Ureter (tissue), 1 donor: ENCODE measurements at regions not wholly inside any gene's neighbourhood (a gene's known extent, or its start where the extent isn't known, plus 50 kb on each side); places are given as distances from the start of the nearest gene placed in this dataset.

Experiments
- DNase-seq: peaks from one replicate; pipeline ENCODE4 v3.0.0-alpha.2; 2020; ENCODE audit warnings: low spot score
- donor health status: DM: yes; HTN: yes; CAD: no.

- DNase-seq = peak; percentile 14
Measured at GRCh38 chr3:194989241-194989640, 281.7 kb downstream of the XXYLT1 start.

- peak; percentile 18 for DNase-seq
Measured at GRCh38 chr3:194990454-194991337, 280.3 kb downstream of the XXYLT1 start.

GRCh38 chr3:194991338-194991654 is 279.7 kb downstream of the XXYLT1 start:
- DNase-seq = no peak

- no peak for DNase-seq
Measured at GRCh38 chr3:194993896-194994295, 277.1 kb downstream of the XXYLT1 start.

GRCh38 chr3:194994551-194994981 is 276.4 kb downstream of the XXYLT1 start:
- peak; percentile 9 for DNase-seq

- DNase-seq = peak; percentile 22
Measured at GRCh38 chr3:194995334-194995733, 275.6 kb downstream of the XXYLT1 start.

GRCh38 chr3:194995922-194996321 is 275.0 kb downstream of the XXYLT1 start:
- no peak for DNase-seq

- peak; percentile 17 for DNase-seq
Measured at GRCh38 chr3:194996746-194997145, 274.2 kb downstream of the XXYLT1 start.

- peak; percentile 13 for DNase-seq
Measured at GRCh38 chr3:194998417-194998816, 272.5 kb downstream of the XXYLT1 start.

- DNase-seq = peak; percentile 13
Measured at GRCh38 chr3:194998948-194999347, 272.0 kb downstream of the XXYLT1 start.

- DNase-seq = peak; percentile 14
Measured at GRCh38 chr3:194999491-194999890, 271.5 kb downstream of the XXYLT1 start.

- DNase-seq = peak; percentile 20
Measured at GRCh38 chr3:195001261-195001660, 269.7 kb downstream of the XXYLT1 start.

GRCh38 chr3:195001961-195002861 is 268.7 kb downstream of the XXYLT1 start:
- DNase-seq = peak; percentile 81

GRCh38 chr3:195003006-195003892 is 267.7 kb downstream of the XXYLT1 start:
- DNase-seq = peak; percentile 59

- peak; percentile 31 for DNase-seq
Measured at GRCh38 chr3:195003893-195004289, 267.1 kb downstream of the XXYLT1 start.

- DNase-seq = peak; percentile 29
Measured at GRCh38 chr3:195004512-195005250, 266.3 kb downstream of the XXYLT1 start.

- DNase-seq = no peak
Measured at GRCh38 chr3:195005251-195005620, 265.7 kb downstream of the XXYLT1 start.

GRCh38 chr3:195005759-195006510 is 265.0 kb downstream of the XXYLT1 start:
- DNase-seq = no peak

GRCh38 chr3:195007151-195007550 is 263.8 kb downstream of the XXYLT1 start:
- DNase-seq = no peak

- no peak for DNase-seq
Measured at GRCh38 chr3:195007766-195008165, 263.2 kb downstream of the XXYLT1 start.
